Activated CD4-positive, alpha-beta T cell treated with anti-CD3 and anti-CD28 coated beads for 36 hours (primary cell): ENCODE measurements at regions not wholly inside any gene's neighbourhood (a gene's known extent, or its start where the extent isn't known, plus 50 kb on each side); places are given as distances from the start of the nearest gene placed in this dataset.

Experiments used
- ATAC-seq: fragments of 200-7000 bp; cut with Tn5 transposase; one replicate; pipeline ENCODE4 v1.10.0; 2021; ENCODE audit warnings: mild to moderate bottlenecking, moderate library complexity
- CTCF ChIA-PET: fragments of 350-600 bp; sonication (Branson Sonifier 250); formaldehyde crosslinking; loops from one replicate; lab custom pipeline; 2021; ENCODE audit warnings: antibody characterized with exemption; lab: Charles Lee
- POLR2A ChIA-PET: fragments of 350-600 bp; sonication (Branson Sonifier 250); formaldehyde crosslinking; loops from one replicate; lab custom pipeline; 2021; ENCODE audit warnings: antibody characterized with exemption, inconsistent platforms; lab: Charles Lee
- DNase-seq: peaks from one replicate; pipeline ENCODE4 v3.0.0-alpha.2; 2020
- H3K27ac Mint-ChIP-seq: one replicate; pipeline ENCODE4 v1.8.0; 2021; ENCODE audit warnings: mixed read lengths
- H3K27me3 Mint-ChIP-seq: one replicate; pipeline ENCODE4 v1.8.0; 2021; ENCODE audit warnings: mixed read lengths
- H3K36me3 Mint-ChIP-seq: one replicate; pipeline ENCODE4 v1.8.0; 2021; ENCODE audit warnings: low read depth, mixed read lengths
- H3K4me1 Mint-ChIP-seq: one replicate; pipeline ENCODE4 v1.8.0; 2021; ENCODE audit warnings: mixed read lengths
- H3K4me3 Mint-ChIP-seq: one replicate; pipeline ENCODE4 v1.8.0; 2021; ENCODE audit warnings: mild to moderate bottlenecking, moderate library complexity, mixed read lengths
- H3K9me3 Mint-ChIP-seq: one replicate; pipeline ENCODE4 v1.8.0; 2021; ENCODE audit warnings: low read depth, mixed read lengths
- intact Hi-C, 2 experiments: fragments of 100-400 bp; cut with DNase I in 1 of 2; cut with micrococcal nuclease in 1 of 2; formaldehyde crosslinking; loops; one replicate each; pipeline versions ENCODE4 v1.14.2 to v1.15.1; 2022 to 2024; cut with DNase I, micrococcal nuclease

DNA sequence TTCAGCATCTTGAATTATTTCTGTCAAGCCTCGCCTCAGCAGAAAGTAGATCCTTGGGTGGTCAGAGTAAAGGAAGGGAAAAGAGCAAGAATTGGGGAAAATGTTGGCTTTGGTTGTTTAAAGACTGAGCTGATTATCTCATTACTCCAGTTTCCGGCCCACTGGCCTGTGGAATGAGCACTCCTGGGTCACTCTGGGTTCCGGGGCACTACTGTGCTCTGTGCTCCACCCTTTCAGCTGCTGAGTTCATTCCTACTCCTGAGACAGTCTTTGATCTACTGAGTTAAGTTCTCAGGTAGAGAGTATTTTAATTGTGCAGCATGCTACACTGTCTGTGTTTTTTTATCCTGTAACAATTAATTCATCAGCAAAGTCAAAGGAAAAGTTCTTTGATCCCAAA lies 427.7 kb downstream of the CDH2 start:
- intact Hi-C loops = no loop called here
- ChIA-PET CTCF (no interaction called here), POLR2A (no interaction called here)
- no peaks in the 10 kb centered on the region for H3K4me1 Mint-ChIP-seq
- H3K27ac Mint-ChIP-seq = no peak overlapping the region
- no peaks in the 10 kb centered on the region for H3K27me3 Mint-ChIP-seq
- peaks cover 12% of the 10 kb centered on the region for H3K9me3 Mint-ChIP-seq
- DNase-seq (no peak), ATAC-seq (no peak)
- no peak overlapping the region for H3K4me3 Mint-ChIP-seq
- no peaks in the 10 kb centered on the region for H3K36me3 Mint-ChIP-seq

DNA sequence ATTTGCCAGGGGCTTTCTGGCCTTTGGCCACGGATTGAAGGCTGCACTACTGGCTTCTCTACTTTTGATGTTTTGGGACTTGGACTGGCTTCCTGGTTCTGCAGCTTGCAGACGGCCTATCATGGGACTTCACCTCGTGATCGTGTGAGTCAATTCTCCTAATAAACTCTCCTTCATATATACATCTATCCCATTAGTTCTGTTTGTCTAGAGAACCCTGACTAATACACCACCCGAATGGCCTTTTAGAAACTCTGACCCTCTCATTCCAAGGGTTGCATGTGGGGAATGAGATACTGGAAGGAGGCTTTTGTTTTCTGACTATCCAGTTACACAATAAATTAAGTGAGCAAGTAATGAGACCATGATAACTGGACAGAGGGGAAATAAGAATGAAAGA lies 430.7 kb downstream of the CDH2 start:
- no peak for DNase-seq
- Mint-ChIP-seq H3K36me3 (no peaks in the 10 kb centered on the region), H3K4me3 (no peak overlapping the region), H3K4me1 (no peaks in the 10 kb centered on the region), H3K27me3 (no peaks in the 10 kb centered on the region), H3K27ac (no peak overlapping the region), H3K9me3 (peaks cover 8% of the 10 kb centered on the region)
- POLR2A ChIA-PET = no interaction called here
- ATAC-seq = no peak
- intact Hi-C loops = no loop called here
- CTCF ChIA-PET = no interaction called here

GRCh38 chr18:27735117-27735516 lies 441.8 kb downstream of the CDH2 start:
- no peak for ATAC-seq
- POLR2A ChIA-PET = no interaction called here
- no peak for DNase-seq
- Mint-ChIP-seq H3K4me1 (no peaks in the 10 kb centered on the region), H3K9me3 (peaks cover 1% of the 10 kb centered on the region), H3K36me3 (no peaks in the 10 kb centered on the region), H3K27me3 (no peaks in the 10 kb centered on the region), H3K27ac (no peak overlapping the region), H3K4me3 (no peak overlapping the region)
- CTCF ChIA-PET = no interaction called here
- intact Hi-C loops = no loop called here

GRCh38 chr18:27731211-27731610 lies 445.7 kb downstream of the CDH2 start:
- POLR2A ChIA-PET = no interaction called here
- CTCF ChIA-PET = no interaction called here
- H3K27me3 Mint-ChIP-seq = no peaks in the 10 kb centered on the region

GRCh38 chr18:27728659-27729058 lies 448.3 kb downstream of the CDH2 start:
- no peak overlapping the region for H3K27ac Mint-ChIP-seq
- no peaks in the 10 kb centered on the region for H3K27me3 Mint-ChIP-seq
- intact Hi-C loops = no loop called here
- ATAC-seq (no peak), DNase-seq (no peak)
- H3K36me3 Mint-ChIP-seq = no peaks in the 10 kb centered on the region
- peaks cover 13% of the 10 kb centered on the region for H3K9me3 Mint-ChIP-seq
- no peaks in the 10 kb centered on the region for H3K4me1 Mint-ChIP-seq
- ChIA-PET POLR2A (no interaction called here), CTCF (no interaction called here)
- no peak overlapping the region for H3K4me3 Mint-ChIP-seq

More at GRCh38 chr18:27731211-27731610, 445.7 kb downstream of the CDH2 start:
- Mint-ChIP-seq H3K27ac (no peak overlapping the region), H3K4me3 (no peak overlapping the region), H3K9me3 (peaks cover 13% of the 10 kb centered on the region), H3K36me3 (no peaks in the 10 kb centered on the region), H3K4me1 (no peaks in the 10 kb centered on the region)
- DNase-seq (no peak), ATAC-seq (no peak)
- intact Hi-C loops = no loop called here

DNA sequence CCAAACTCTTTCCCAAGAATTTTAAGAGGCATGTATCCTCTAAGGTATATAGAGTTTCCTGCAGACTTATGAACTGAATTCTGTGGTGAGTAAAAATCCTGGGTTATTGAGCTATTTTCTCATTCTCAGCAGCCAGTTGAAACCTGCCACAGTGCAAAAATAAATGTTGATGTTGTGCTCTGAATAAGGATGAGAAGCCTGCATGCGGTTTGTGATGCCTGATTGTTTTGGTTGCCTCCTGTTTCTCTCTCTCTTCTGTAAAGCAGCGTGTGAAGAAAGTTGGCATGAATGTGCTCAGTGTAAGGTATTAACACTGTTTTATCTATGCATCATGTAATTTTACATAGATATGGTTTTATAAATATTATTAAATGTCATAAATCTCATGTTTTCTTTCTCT lies 452.6 kb downstream of the CDH2 start:
- Mint-ChIP-seq H3K4me3 (no peak overlapping the region), H3K27ac (no peak overlapping the region), H3K4me1 (no peaks in the 10 kb centered on the region), H3K9me3 (peaks cover 15% of the 10 kb centered on the region), H3K27me3 (no peaks in the 10 kb centered on the region), H3K36me3 (no peaks in the 10 kb centered on the region)
- intact Hi-C loops = no loop called here
- ATAC-seq = no peak
- POLR2A ChIA-PET = no interaction called here
- CTCF ChIA-PET = no interaction called here
- no peak for DNase-seq

DNA sequence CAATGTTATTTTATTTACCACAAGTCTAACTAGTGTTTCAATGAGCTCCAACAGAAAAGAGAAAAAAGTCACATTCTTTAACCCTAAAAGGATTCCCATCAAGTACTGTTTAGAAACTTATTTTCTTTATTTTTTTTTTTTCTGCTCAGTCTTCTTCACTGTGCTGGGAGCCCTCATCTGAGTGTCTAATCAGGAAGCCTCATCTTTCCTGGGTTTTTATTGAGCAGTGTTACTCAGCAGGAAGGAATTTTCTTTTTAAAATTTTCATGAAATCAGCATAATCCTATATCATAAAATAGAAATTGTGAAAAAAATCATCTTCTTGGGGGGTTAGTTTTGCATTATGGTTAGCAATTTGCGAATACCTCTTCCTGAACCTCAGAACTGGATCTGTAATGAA lies 453.8 kb downstream of the CDH2 start:
- no peaks in the 10 kb centered on the region for H3K36me3 Mint-ChIP-seq
- no peak overlapping the region for H3K27ac Mint-ChIP-seq
- H3K4me3 Mint-ChIP-seq = no peak overlapping the region
- POLR2A ChIA-PET = no interaction called here
- intact Hi-C loops = no loop called here
- H3K4me1 Mint-ChIP-seq = no peaks in the 10 kb centered on the region
- peaks cover 10% of the 10 kb centered on the region for H3K9me3 Mint-ChIP-seq
- H3K27me3 Mint-ChIP-seq = no peaks in the 10 kb centered on the region
- CTCF ChIA-PET = no interaction called here
- no peak for DNase-seq
- ATAC-seq = no peak

DNA sequence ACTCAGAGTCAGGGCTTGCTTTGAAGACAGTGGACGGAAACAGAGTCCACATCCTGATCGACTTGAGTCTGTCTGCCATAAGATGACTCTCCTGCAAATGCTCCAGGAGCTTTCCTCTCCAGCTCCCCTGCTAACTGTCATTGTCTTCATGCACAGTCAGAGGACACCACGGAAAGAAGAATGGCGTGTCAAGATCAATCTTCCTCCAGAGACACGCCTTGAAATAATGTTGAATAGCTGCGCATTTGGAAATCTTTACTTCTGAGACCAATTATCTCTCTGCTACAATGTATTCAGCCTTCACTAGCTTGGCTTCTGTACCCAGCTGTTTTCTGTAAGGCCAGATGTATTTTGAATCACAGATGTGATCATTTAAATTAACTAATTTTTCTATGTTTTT lies 457.2 kb downstream of the CDH2 start:
- no peaks in the 10 kb centered on the region for H3K36me3 Mint-ChIP-seq
- ATAC-seq = no peak
- H3K4me1 Mint-ChIP-seq = no peaks in the 10 kb centered on the region
- intact Hi-C loops = no loop called here
- peaks cover 9% of the 10 kb centered on the region for H3K9me3 Mint-ChIP-seq
- H3K27ac Mint-ChIP-seq = no peak overlapping the region
- POLR2A ChIA-PET = no interaction called here
- H3K4me3 Mint-ChIP-seq = no peak overlapping the region
- DNase-seq = no peak
- CTCF ChIA-PET = interaction anchor here (0.9 kb wide), 1 partner anchor 8 kb away, joined by 5 read pairs; no protein-coding TSS in a partner anchor
- no peaks in the 10 kb centered on the region for H3K27me3 Mint-ChIP-seq

DNA sequence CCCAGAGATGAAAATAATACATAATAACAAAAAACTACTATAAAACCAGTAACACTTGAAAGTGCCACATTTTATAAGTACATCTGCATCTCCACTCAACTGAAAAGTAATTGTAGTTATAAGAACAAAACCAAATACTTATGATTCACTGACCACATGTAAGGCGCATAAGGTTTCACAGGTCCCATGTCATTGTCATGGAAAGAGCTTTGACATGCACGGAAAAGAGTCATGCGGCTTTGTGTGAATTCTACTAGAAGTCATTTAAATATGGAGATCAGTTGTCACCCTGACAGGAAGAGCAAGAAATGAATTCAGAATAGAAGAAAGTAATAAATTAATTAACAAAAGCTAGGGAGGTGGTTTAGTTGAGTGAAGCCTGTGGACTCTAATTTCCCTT lies 459.1 kb downstream of the CDH2 start:
- no peak for ATAC-seq
- Mint-ChIP-seq H3K9me3 (peaks cover 8% of the 10 kb centered on the region), H3K4me1 (no peaks in the 10 kb centered on the region), H3K4me3 (no peak overlapping the region), H3K27ac (no peak overlapping the region), H3K27me3 (no peaks in the 10 kb centered on the region), H3K36me3 (no peaks in the 10 kb centered on the region)
- DNase-seq = no peak
- ChIA-PET POLR2A (no interaction called here), CTCF (no interaction called here)
- intact Hi-C loops = no loop called here

- intact Hi-C loops = no loop called here
- H3K27me3 Mint-ChIP-seq = no peaks in the 10 kb centered on the region
- H3K9me3 Mint-ChIP-seq = peaks cover 8% of the 10 kb centered on the region
- H3K4me3 Mint-ChIP-seq = no peak overlapping the region
- H3K27ac Mint-ChIP-seq = no peak overlapping the region
- ATAC-seq (no peak), DNase-seq (no peak)
- CTCF ChIA-PET = no interaction called here
- no peaks in the 10 kb centered on the region for H3K4me1 Mint-ChIP-seq
- H3K36me3 Mint-ChIP-seq = no peaks in the 10 kb centered on the region
- POLR2A ChIA-PET = no interaction called here
Observed at GRCh38 chr18:27717250-27717649, 459.7 kb downstream of the CDH2 start.

- DNase-seq (no peak), ATAC-seq (no peak)
- intact Hi-C loops = no loop called here
- Mint-ChIP-seq H3K27ac (no peak overlapping the region), H3K9me3 (peaks cover 8% of the 10 kb centered on the region), H3K27me3 (no peaks in the 10 kb centered on the region), H3K4me1 (no peaks in the 10 kb centered on the region), H3K36me3 (no peaks in the 10 kb centered on the region), H3K4me3 (no peak overlapping the region)
- ChIA-PET POLR2A (no interaction called here), CTCF (no interaction called here)
Observed at GRCh38 chr18:27715751-27716150, 461.2 kb downstream of the CDH2 start.

DNA sequence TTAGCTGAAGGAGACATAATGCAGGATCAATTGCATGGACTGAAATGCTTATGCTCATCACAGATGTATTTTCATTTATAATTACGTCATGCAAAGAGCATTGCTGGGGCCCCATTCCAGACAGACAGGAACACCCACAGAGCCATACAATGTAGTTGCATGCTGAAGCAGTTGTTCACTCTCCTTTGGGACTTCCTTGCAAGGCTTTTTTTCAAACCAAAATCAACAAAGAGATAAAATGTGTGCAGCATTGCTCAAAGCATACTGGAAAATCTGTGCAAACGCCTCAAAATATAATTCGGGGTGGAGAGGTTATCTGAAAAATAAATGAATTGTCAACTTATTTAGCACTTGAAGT lies 463.2 kb downstream of the CDH2 start:
- Mint-ChIP-seq H3K36me3 (no peaks in the 10 kb centered on the region), H3K27ac (no peak overlapping the region), H3K4me3 (no peak overlapping the region), H3K27me3 (no peaks in the 10 kb centered on the region), H3K4me1 (no peaks in the 10 kb centered on the region), H3K9me3 (peaks cover 12% of the 10 kb centered on the region)
- ATAC-seq (no peak), DNase-seq (no peak)
- ChIA-PET POLR2A (no interaction called here), CTCF (interaction anchor here (0.7 kb wide), 1 partner anchor 483 kb away, joined by 4 read pairs; no protein-coding TSS in a partner anchor)
- intact Hi-C loops = no loop called here
